Fibroblast of skin of right quadriceps (primary cell): ENCODE measurements at regions not wholly inside any gene's neighbourhood (a gene's known extent, or its start where the extent isn't known, plus 50 kb on each side); places are given as distances from the start of the nearest gene placed in this dataset.
"Not testable (repeated sequence)": the region's sequence is repeated elsewhere in the genome, so short reads cannot be mapped to it uniquely, and the experiment has no call there.

ENCODE experiments used
- DNase-seq: peaks from one replicate; pipeline ENCODE4 v3.0.0-alpha.2; 2013

GRCh38 chr3:10706740-10707399 is 109.2 kb upstream of the SLC6A11 start:
- no peak for DNase-seq

- no peak for DNase-seq
Observed at GRCh38 chr3:10707400-10708215, 108.4 kb upstream of the SLC6A11 start.

GRCh38 chr3:10708216-10708893 is 107.7 kb upstream of the SLC6A11 start:
- no peak for DNase-seq

- DNase-seq, result no peak
Observed at GRCh38 chr3:10709110-10709781, 106.8 kb upstream of the SLC6A11 start.

GRCh38 chr3:10712121-10712520 is 103.9 kb upstream of the SLC6A11 start:
- DNase-seq, result no peak

- no peak for DNase-seq
Observed at GRCh38 chr3:10713656-10714055, 102.4 kb upstream of the SLC6A11 start.

GRCh38 chr3:10715886-10716285 is 100.1 kb upstream of the SLC6A11 start:
- no peak for DNase-seq

- DNase-seq, result no peak
Observed at GRCh38 chr3:10716964-10717363, 99.1 kb upstream of the SLC6A11 start.

- no peak for DNase-seq
Observed at GRCh38 chr3:10717756-10718155, 98.3 kb upstream of the SLC6A11 start.

GRCh38 chr3:10721101-10721500 is 94.9 kb upstream of the SLC6A11 start:
- no peak for DNase-seq

- DNase-seq, result no peak
Observed at GRCh38 chr3:10722911-10723310, 93.1 kb upstream of the SLC6A11 start.

GRCh38 chr3:10723991-10724390 is 92.0 kb upstream of the SLC6A11 start:
- DNase-seq, result no peak

- no peak for DNase-seq
Observed at GRCh38 chr3:10725067-10725466, 91.0 kb upstream of the SLC6A11 start.

- DNase-seq, result no peak
Observed at GRCh38 chr3:10725846-10726245, 90.2 kb upstream of the SLC6A11 start.

- DNase-seq, result no peak
Observed at GRCh38 chr3:10726787-10727186, 89.2 kb upstream of the SLC6A11 start.

GRCh38 chr3:10729439-10729838 is 86.6 kb upstream of the SLC6A11 start:
- no peak for DNase-seq

- DNase-seq, result no peak
Observed at GRCh38 chr3:10732292-10732691, 83.7 kb upstream of the SLC6A11 start.

- no peak for DNase-seq
Observed at GRCh38 chr3:10733297-10733696, 82.7 kb upstream of the SLC6A11 start.

GRCh38 chr3:10736444-10736843 is 79.6 kb upstream of the SLC6A11 start:
- not testable (repeated sequence) for DNase-seq

GRCh38 chr3:10737785-10738184 is 78.2 kb upstream of the SLC6A11 start:
- no peak for DNase-seq

- DNase-seq, result peak; percentile 57
Observed at GRCh38 chr3:10738688-10739372, 77.2 kb upstream of the SLC6A11 start.

- no peak for DNase-seq
Observed at GRCh38 chr3:10740954-10741353, 75.1 kb upstream of the SLC6A11 start.
